ENCODE measurements at regions not wholly inside any gene's neighbourhood (a gene's known extent, or its start where the extent isn't known, plus 50 kb on each side); places are given as distances from the start of the nearest gene placed in this dataset.

DNA sequence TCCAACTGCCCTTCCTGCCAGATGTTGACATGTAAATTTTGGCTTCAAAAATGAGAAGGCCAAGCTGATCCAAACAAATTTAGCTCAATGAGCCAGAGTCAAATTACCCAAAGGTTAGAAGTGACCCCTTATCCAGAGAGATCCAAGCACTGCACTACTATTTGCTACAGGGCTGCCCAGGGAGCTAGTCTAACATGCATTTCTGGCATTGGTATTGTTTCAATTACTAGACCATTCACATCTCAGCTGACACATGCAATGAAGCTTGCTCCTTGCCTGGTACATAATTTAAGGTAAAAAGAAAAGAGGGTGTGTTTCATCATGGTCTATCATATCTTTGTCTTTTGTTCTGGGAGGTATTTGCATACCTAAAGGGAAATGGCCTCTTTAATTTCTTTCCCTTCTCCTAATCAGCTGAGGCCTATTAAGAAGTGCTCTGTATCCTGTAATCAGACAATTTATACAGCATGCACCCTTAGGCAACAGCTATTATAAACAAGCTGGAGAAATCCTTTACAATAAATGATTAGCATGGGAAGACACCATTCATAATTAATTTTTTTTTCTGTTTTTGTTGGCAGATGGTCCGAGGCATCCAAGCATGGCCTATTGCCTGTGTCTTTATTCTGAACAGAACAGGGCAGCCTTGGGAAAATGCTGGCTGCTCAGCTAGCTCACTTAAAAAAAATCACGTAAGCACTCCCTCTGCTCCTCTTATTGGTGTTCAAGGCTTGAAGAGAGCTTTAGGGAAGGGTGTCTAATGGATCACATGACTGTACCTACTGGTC is 161.5 kb upstream of the SALL1 start:
- TF ChIP-seq, protein P1, sequence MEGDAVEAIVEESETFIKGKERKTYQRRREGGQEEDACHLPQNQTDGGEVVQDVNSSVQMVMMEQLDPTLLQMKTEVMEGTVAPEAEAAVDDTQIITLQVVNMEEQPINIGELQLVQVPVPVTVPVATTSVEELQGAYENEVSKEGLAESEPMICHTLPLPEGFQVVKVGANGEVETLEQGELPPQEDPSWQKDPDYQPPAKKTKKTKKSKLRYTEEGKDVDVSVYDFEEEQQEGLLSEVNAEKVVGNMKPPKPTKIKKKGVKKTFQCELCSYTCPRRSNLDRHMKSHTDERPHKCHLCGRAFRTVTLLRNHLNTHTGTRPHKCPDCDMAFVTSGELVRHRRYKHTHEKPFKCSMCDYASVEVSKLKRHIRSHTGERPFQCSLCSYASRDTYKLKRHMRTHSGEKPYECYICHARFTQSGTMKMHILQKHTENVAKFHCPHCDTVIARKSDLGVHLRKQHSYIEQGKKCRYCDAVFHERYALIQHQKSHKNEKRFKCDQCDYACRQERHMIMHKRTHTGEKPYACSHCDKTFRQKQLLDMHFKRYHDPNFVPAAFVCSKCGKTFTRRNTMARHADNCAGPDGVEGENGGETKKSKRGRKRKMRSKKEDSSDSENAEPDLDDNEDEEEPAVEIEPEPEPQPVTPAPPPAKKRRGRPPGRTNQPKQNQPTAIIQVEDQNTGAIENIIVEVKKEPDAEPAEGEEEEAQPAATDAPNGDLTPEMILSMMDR (IDR thresholded peaks at IDR 0.05): no peak
- no peak for TF ChIP-seq ZFX (IDR thresholded peaks at IDR 0.05; ENCODE audit: borderline replicate concordance)
